Activated T-helper 1 cell treated with anti-CD3 and anti-CD28 coated beads, Interleukin-12 subunit alpha, Interleukin-12 subunit beta, Interleukin-2, Interleukin-4 antibody, amounts not matched to agents 30 ng/mL and 10 ng/mL and 1 ng/mL, durations not matched to agents 14 hours and 24 hours and 36 hours (primary cell): ENCODE measurements at regions not wholly inside any gene's neighbourhood (a gene's known extent, or its start where the extent isn't known, plus 50 kb on each side); places are given as distances from the start of the nearest gene placed in this dataset.
"Not testable (repeated sequence)": the region's sequence is repeated elsewhere in the genome, so short reads cannot be mapped to it uniquely, and the experiment has no call there.

Experiments used
- DNase-seq: peaks from one replicate; pipeline ENCODE4 v3.0.0; 2021; ENCODE audit warnings: low spot score
- H3K27ac Mint-ChIP-seq: one replicate; pipeline ENCODE4 v1.8.0; 2021; ENCODE audit warnings: mild to moderate bottlenecking, mixed read lengths
- H3K27me3 Mint-ChIP-seq: one replicate; pipeline ENCODE4 v1.8.0; 2022; ENCODE audit warnings: mild to moderate bottlenecking, moderate library complexity, mixed read lengths; ENCODE audit not compliant: insufficient read depth
- H3K36me3 Mint-ChIP-seq: one replicate; pipeline ENCODE4 v1.8.0; 2021; ENCODE audit warnings: low read depth, mixed read lengths
- H3K4me1 Mint-ChIP-seq: one replicate; pipeline ENCODE4 v1.8.0; 2021; ENCODE audit warnings: low read depth, mixed read lengths
- H3K4me3 Mint-ChIP-seq: one replicate; pipeline ENCODE4 v1.8.0; 2021; ENCODE audit warnings: mild to moderate bottlenecking, moderate library complexity, mixed read lengths
- H3K9me3 Mint-ChIP-seq: one replicate; pipeline ENCODE4 v1.8.0; 2021; ENCODE audit warnings: mixed read lengths
- intact Hi-C: fragments of 100-400 bp; cut with micrococcal nuclease; formaldehyde crosslinking; loops from one replicate; pipeline ENCODE4 v1.15.1; 2024

GRCh38 chr3:22748453-22749045, 454.6 kb upstream of the UBE2E2 start:
- no peak overlapping the region for H3K4me3 Mint-ChIP-seq
- no peaks in the 10 kb centered on the region for H3K4me1 Mint-ChIP-seq
- H3K27ac Mint-ChIP-seq: no peak overlapping the region
- intact Hi-C loops: no loop called here
- H3K36me3 Mint-ChIP-seq: no peaks in the 10 kb centered on the region
- DNase-seq: no peak
- no peaks in the 10 kb centered on the region for H3K9me3 Mint-ChIP-seq
- H3K27me3 Mint-ChIP-seq: no peaks in the 10 kb centered on the region

DNA sequence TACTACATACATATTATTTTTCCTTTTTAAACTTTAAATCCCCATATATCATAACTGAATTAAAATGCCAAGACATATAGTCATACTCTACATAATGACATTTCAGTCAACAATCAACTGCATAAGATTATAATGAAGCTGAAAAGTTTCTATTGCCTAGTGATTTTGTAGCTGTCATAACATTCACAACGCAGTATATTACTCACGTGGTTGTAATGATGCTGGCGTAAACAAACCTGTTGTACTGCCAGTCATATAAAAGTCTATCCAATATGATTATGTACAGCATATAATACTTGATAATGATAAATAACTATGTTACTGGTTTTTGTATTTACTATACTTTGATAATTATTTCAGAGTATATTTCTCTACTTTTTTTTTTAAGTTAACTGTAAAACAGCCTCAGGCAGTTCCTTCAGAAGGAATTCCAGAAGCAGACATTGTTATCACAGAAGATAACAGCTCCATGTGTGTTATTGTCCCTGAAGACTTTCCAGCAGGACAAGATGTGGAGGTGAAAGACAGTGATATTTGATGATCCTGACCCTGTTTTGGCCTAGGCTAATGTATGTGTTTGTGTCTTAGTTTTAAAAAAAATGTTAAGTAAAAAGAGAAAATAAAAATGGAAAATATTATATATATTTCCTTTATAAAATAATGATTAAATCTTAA, 443.4 kb upstream of the UBE2E2 start:
- Mint-ChIP-seq H3K9me3 (peaks cover 5% of the 10 kb centered on the region), H3K27ac (no peak overlapping the region), H3K36me3 (no peaks in the 10 kb centered on the region), H3K27me3 (no peaks in the 10 kb centered on the region), H3K4me1 (no peaks in the 10 kb centered on the region), H3K4me3 (no peak overlapping the region)
- intact Hi-C loops: no loop called here
- DNase-seq: no peak

DNA sequence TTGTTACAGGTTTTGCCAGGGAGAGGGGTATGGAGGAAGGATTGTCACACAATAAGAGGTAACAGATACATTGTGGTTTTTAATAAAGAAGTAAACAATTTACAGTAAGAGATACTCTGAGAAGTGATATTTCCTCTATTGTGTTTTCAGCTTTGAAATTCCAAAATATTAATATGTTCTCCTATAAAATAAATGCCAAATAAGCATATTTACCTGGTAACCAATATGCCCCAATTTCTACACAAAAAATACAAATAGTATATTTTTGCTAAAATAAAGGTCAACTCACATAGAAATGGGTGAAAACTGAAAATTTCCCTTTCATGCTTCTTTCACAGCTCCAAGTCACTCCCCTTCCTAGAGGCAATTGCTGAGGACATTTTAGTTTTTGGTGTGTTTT, 437.4 kb upstream of the UBE2E2 start:
- Mint-ChIP-seq H3K27me3 (no peaks in the 10 kb centered on the region), H3K27ac (no peak overlapping the region), H3K4me1 (no peaks in the 10 kb centered on the region), H3K9me3 (peaks cover 5% of the 10 kb centered on the region), H3K4me3 (no peak overlapping the region), H3K36me3 (no peaks in the 10 kb centered on the region)
- intact Hi-C loops: no loop called here
- no peak for DNase-seq

DNA sequence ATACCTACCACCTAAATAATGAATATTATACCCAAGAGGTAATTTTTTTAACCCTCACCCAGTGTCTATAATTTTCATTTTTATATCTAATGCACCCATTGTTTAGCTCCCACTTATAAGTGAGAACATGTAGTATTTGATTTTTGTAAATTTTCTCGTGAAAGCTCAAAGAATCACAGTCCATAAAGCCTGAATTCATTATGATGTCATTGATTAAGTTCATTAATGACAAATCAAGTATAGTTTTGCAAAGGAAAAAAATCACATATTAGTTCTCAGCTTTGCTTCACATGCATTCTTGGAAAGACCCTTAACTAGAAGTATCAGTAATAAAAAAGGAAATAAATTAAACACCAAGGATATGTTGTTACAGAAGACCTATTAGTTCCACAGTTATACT, 425.3 kb upstream of the UBE2E2 start:
- H3K36me3 Mint-ChIP-seq: no peaks in the 10 kb centered on the region
- H3K27me3 Mint-ChIP-seq: no peaks in the 10 kb centered on the region
- H3K4me3 Mint-ChIP-seq: no peak overlapping the region
- no peaks in the 10 kb centered on the region for H3K9me3 Mint-ChIP-seq
- intact Hi-C loops: no loop called here
- no peak overlapping the region for H3K27ac Mint-ChIP-seq
- no peaks in the 10 kb centered on the region for H3K4me1 Mint-ChIP-seq
- DNase-seq: no peak

- Mint-ChIP-seq H3K27me3 (no peaks in the 10 kb centered on the region), H3K9me3 (peaks cover 16% of the 10 kb centered on the region), H3K27ac (no peak overlapping the region), H3K4me3 (no peak overlapping the region), H3K4me1 (no peaks in the 10 kb centered on the region), H3K36me3 (no peaks in the 10 kb centered on the region)
- intact Hi-C loops: no loop called here
- DNase-seq: no peak
These were observed 423.4 kb upstream of the UBE2E2 start for GRCh38 chr3:22779737-22780136.

GRCh38 chr3:22792533-22792932, 410.6 kb upstream of the UBE2E2 start:
- DNase-seq: no peak
- Mint-ChIP-seq H3K36me3 (no peaks in the 10 kb centered on the region), H3K4me1 (no peaks in the 10 kb centered on the region), H3K27ac (no peak overlapping the region), H3K4me3 (no peak overlapping the region), H3K27me3 (no peaks in the 10 kb centered on the region), H3K9me3 (peaks cover 13% of the 10 kb centered on the region)
- intact Hi-C loops: no loop called here

GRCh38 chr3:22795917-22796316, 407.2 kb upstream of the UBE2E2 start:
- DNase-seq: no peak
- intact Hi-C loops: no loop called here
- Mint-ChIP-seq H3K36me3 (no peaks in the 10 kb centered on the region), H3K27ac (no peak overlapping the region), H3K27me3 (peaks cover 2% of the 10 kb centered on the region), H3K4me3 (no peak overlapping the region), H3K4me1 (no peaks in the 10 kb centered on the region), H3K9me3 (peaks cover 4% of the 10 kb centered on the region)

GRCh38 chr3:22798461-22798860, 404.7 kb upstream of the UBE2E2 start:
- no peak overlapping the region for H3K4me3 Mint-ChIP-seq
- H3K27ac Mint-ChIP-seq: no peak overlapping the region
- H3K9me3 Mint-ChIP-seq: no peaks in the 10 kb centered on the region
- intact Hi-C loops: no loop called here
- H3K27me3 Mint-ChIP-seq: peaks cover 2% of the 10 kb centered on the region
- H3K4me1 Mint-ChIP-seq: no peaks in the 10 kb centered on the region
- H3K36me3 Mint-ChIP-seq: no peaks in the 10 kb centered on the region
- DNase-seq: no peak

GRCh38 chr3:22819209-22819608, 383.9 kb upstream of the UBE2E2 start:
- no peaks in the 10 kb centered on the region for H3K36me3 Mint-ChIP-seq
- intact Hi-C loops: no loop called here
- H3K4me1 Mint-ChIP-seq: no peaks in the 10 kb centered on the region
- no peak for DNase-seq
- no peaks in the 10 kb centered on the region for H3K9me3 Mint-ChIP-seq
- no peaks in the 10 kb centered on the region for H3K27me3 Mint-ChIP-seq
- H3K27ac Mint-ChIP-seq: no peak overlapping the region
- H3K4me3 Mint-ChIP-seq: no peak overlapping the region

- Mint-ChIP-seq H3K4me3 (no peak overlapping the region), H3K27ac (no peak overlapping the region), H3K9me3 (peaks cover 3% of the 10 kb centered on the region), H3K36me3 (no peaks in the 10 kb centered on the region), H3K4me1 (no peaks in the 10 kb centered on the region), H3K27me3 (no peaks in the 10 kb centered on the region)
- intact Hi-C loops: no loop called here
- DNase-seq: no peak
These were observed 368.1 kb upstream of the UBE2E2 start for GRCh38 chr3:22835041-22835440.

- no peaks in the 10 kb centered on the region for H3K36me3 Mint-ChIP-seq
- no peak overlapping the region for H3K27ac Mint-ChIP-seq
- no peak overlapping the region for H3K4me3 Mint-ChIP-seq
- peaks cover 3% of the 10 kb centered on the region for H3K9me3 Mint-ChIP-seq
- H3K27me3 Mint-ChIP-seq: no peaks in the 10 kb centered on the region
- H3K4me1 Mint-ChIP-seq: no peaks in the 10 kb centered on the region
- DNase-seq: no peak
- intact Hi-C loops: no loop called here
These were observed 367.0 kb upstream of the UBE2E2 start for GRCh38 chr3:22836131-22836530.

DNA sequence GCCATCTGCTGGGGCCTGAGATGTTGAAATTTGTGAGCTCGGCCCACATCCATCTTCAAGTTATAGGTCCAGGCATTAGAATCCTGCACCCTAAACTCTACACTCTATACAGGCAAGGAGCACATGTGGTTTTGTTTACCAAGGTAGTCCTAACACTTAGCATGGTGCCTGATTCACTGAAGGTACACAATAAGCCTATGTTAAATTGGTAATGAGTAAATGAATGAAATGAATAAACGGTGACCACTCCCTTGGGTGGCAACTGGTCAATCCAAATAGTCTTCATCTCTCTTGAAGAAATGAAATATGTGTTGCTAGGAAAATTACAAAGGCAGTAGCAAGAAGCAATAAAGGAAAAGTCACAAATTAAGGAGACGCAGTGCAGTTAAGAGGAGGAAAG, 359.3 kb upstream of the UBE2E2 start:
- Mint-ChIP-seq H3K27ac (no peak overlapping the region), H3K4me3 (no peak overlapping the region), H3K27me3 (no peaks in the 10 kb centered on the region), H3K36me3 (no peaks in the 10 kb centered on the region), H3K4me1 (no peaks in the 10 kb centered on the region), H3K9me3 (peaks cover 3% of the 10 kb centered on the region)
- no peak for DNase-seq
- intact Hi-C loops: no loop called here

GRCh38 chr3:22846566-22846965, 356.6 kb upstream of the UBE2E2 start:
- H3K36me3 Mint-ChIP-seq: no peaks in the 10 kb centered on the region
- H3K27me3 Mint-ChIP-seq: no peaks in the 10 kb centered on the region
- no peaks in the 10 kb centered on the region for H3K9me3 Mint-ChIP-seq
- intact Hi-C loops: no loop called here
- no peaks in the 10 kb centered on the region for H3K4me1 Mint-ChIP-seq
- DNase-seq: no peak
- no peak overlapping the region for H3K4me3 Mint-ChIP-seq
- no peak overlapping the region for H3K27ac Mint-ChIP-seq

DNA sequence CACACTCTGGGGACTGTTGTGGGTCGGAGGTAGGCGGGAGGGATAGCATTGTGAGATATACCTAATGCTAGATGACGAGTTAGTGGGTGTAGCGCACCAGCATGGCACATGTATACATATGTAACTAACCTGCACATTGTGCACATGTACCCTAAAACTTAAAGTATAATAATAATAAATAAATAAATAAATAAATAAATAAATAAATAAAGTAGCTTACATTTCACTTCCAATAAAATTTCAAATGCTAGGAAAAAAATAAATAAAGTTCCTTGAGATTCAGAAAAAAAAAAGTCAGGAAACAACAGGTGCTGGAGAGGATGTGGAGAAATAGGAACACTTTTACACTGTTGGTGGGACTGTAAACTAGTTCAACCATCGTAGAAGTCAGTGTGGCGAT, 353.5 kb upstream of the UBE2E2 start:
- H3K9me3 Mint-ChIP-seq, intact Hi-C loops, H3K27ac Mint-ChIP-seq, H3K27me3 Mint-ChIP-seq, H3K4me1 Mint-ChIP-seq, H3K36me3 Mint-ChIP-seq, H3K4me3 Mint-ChIP-seq, DNase-seq: not testable (repeated sequence)
